ENCODE measurements at regions not wholly inside any gene's neighbourhood (a gene's known extent, or its start where the extent isn't known, plus 50 kb on each side); places are given as distances from the start of the nearest gene placed in this dataset.

DNA sequence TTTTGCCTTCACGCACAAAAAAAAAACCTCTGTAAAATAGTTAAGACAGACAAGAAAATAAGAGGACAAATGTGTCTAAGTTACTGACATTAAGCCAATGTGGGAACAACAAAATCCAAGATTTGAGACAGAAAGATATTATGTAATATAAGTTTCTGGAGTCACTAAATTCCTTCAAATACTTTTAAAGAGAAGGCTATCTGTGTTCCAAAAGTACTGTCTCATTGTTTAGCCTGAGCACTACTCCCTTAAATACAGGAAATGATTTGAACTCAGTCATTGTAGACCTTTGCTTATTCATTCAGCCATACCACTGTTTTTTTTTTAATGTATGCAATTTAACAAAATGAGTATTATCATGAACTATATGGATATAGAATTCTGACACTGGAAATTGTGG, 82.7 kb upstream of the KITLG start:
- CTCF ChIA-PET: no interaction called here
- no peak for DNase-seq (ENCODE audit: low spot score)
- no peak overlapping the region for H3K27ac ChIP-seq
- POLR2A ChIA-PET (ENCODE audit: low non-redundant PET): no interaction called here
- TF ChIP-seq, protein P1, sequence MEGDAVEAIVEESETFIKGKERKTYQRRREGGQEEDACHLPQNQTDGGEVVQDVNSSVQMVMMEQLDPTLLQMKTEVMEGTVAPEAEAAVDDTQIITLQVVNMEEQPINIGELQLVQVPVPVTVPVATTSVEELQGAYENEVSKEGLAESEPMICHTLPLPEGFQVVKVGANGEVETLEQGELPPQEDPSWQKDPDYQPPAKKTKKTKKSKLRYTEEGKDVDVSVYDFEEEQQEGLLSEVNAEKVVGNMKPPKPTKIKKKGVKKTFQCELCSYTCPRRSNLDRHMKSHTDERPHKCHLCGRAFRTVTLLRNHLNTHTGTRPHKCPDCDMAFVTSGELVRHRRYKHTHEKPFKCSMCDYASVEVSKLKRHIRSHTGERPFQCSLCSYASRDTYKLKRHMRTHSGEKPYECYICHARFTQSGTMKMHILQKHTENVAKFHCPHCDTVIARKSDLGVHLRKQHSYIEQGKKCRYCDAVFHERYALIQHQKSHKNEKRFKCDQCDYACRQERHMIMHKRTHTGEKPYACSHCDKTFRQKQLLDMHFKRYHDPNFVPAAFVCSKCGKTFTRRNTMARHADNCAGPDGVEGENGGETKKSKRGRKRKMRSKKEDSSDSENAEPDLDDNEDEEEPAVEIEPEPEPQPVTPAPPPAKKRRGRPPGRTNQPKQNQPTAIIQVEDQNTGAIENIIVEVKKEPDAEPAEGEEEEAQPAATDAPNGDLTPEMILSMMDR (conservative IDR thresholded peaks at IDR 0.05; ENCODE audit: low read depth): no peak

- POLR2A ChIA-PET (ENCODE audit: low non-redundant PET): no interaction called here
- no peak overlapping the region for H3K27ac ChIP-seq
- TF ChIP-seq, protein P1 (conservative IDR thresholded peaks at IDR 0.05; ENCODE audit: low read depth): no peak
- no peak for DNase-seq (ENCODE audit: low spot score)
- CTCF ChIA-PET: interaction anchor here (0.6 kb wide), 1 partner anchor 214 kb away, joined by 4 read pairs; no protein-coding TSS in a partner anchor
Observed at GRCh38 chr12:88662093-88662492, 81.8 kb upstream of the KITLG start.

DNA sequence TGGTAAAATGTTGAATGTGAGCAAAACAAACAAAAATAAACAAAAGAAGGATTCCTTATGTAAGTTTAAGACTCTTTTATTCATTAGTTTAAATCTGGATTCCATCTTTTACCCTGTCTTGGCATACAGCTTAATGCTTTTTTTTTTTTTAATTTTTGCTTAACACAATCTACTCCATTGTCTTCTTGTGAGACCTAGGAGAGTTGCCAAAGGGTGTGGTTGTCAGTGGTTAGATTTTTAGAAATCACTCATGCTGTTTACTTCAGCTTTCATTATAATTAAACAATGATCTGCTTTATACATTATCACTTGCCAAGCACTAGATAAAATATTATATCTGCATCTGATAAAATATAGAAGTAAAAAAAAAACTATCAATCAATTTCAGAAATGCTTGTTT, 77.7 kb upstream of the KITLG start:
- TF ChIP-seq, protein P1 (conservative IDR thresholded peaks at IDR 0.05; ENCODE audit: low read depth): no peak
- ChIA-PET POLR2A (ENCODE audit: low non-redundant PET) (no interaction called here), CTCF (interaction anchor here (0.5 to 0.7 kb wide), 2 partner anchors 217 to 1848 kb away, joined by 3 to 5 read pairs; no protein-coding TSS in a partner anchor)
- H3K27ac ChIP-seq: no peak overlapping the region
- DNase-seq (ENCODE audit: low spot score): no peak

- POLR2A ChIA-PET (ENCODE audit: low non-redundant PET): no interaction called here
- H3K27ac ChIP-seq: no peak overlapping the region
- TF ChIP-seq, protein P1 (conservative IDR thresholded peaks at IDR 0.05; ENCODE audit: low read depth): no peak
- CTCF ChIA-PET: no interaction called here
- DNase-seq (ENCODE audit: low spot score): no peak
Observed at GRCh38 chr12:88650715-88651114, 70.4 kb upstream of the KITLG start.

DNA sequence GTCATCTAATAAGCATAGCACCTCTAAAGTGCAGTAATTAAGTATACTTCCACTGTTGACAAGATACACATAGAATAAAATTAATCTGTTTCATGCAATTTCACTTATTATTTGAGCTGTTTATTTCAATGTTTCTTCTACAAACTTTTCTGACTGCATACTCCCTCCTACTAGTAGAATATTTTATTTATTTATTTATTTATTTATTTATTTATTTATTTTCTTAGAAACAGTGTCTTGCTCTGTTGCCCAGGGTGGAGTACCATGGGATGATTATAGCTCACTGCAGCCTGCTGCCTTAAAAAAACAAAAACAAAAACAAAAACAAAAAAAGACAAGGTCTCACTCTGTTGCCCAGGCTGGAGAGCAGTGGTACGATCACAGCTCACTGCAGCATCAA, 68.4 kb upstream of the KITLG start:
- TF ChIP-seq, protein P1 (conservative IDR thresholded peaks at IDR 0.05; ENCODE audit: low read depth): no peak
- ChIA-PET CTCF (no interaction called here), POLR2A (ENCODE audit: low non-redundant PET) (no interaction called here)
- H3K27ac ChIP-seq: no peak overlapping the region
- DNase-seq (ENCODE audit: low spot score): no peak

DNA sequence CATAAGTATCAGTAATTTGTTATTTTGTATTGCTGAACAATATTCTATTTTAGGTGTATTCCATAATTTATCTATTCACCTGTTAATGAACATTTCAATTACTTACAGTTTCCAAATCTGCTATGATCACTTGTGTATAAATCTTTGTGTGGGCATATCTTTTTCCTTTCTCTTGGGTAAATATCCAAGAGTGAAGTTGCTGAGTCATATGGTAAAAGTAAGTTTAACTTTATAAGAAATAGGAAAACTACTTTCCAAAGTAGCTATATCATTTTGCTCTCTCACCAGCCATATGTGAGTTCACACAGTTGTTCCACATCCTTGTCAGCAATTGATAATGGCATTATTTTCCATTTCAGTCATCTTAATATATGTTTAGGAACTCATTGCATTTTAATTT, 66.6 kb upstream of the KITLG start:
- ChIA-PET CTCF (no interaction called here), POLR2A (ENCODE audit: low non-redundant PET) (no interaction called here)
- H3K27ac ChIP-seq: no peak overlapping the region
- DNase-seq (ENCODE audit: low spot score): no peak
- TF ChIP-seq, protein P1 (conservative IDR thresholded peaks at IDR 0.05; ENCODE audit: low read depth): no peak

DNA sequence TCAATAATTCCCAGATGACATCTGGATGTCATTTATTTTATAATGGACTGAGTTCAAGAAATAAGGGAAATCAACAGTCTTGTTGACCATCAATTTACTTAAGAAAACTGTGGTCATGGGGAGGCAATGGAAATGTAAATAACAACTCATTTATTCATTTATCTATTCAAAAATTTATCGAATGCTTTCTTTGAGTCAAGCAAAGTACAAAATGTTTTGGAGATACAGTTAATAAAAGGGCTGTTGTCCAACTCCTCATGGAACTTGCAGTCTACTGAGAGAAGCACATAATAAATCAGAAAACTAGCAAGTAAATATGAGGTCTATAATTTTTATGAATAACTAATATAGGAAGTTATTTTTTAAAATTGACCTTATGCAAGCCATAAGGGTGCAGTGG, 65.5 kb upstream of the KITLG start:
- ChIA-PET POLR2A (ENCODE audit: low non-redundant PET) (no interaction called here), CTCF (interaction anchor here (0.7 kb wide), 1 partner anchor 119 kb away, joined by 3 read pairs; no protein-coding TSS in a partner anchor)
- DNase-seq (ENCODE audit: low spot score): no peak
- TF ChIP-seq, protein P1 (conservative IDR thresholded peaks at IDR 0.05; ENCODE audit: low read depth): no peak
- no peak overlapping the region for H3K27ac ChIP-seq
